Neural progenitor cell (in vitro differentiated cells): ENCODE measurements at regions not wholly inside any gene's neighbourhood (a gene's known extent, or its start where the extent isn't known, plus 50 kb on each side); places are given as distances from the start of the nearest gene placed in this dataset.

Experiments
- EZH2 ChIP-seq: fragments of 200-600 bp; sonication (generic); IDR thresholded peaks from 2 replicates; pipeline ENCODE4 v1.6.1; 2017; ENCODE audit warnings: antibody characterized with exemption, mild to moderate bottlenecking, moderate library complexity
- EZH2phosphoT487 ChIP-seq: fragments of 200-600 bp; sonication (generic); IDR thresholded peaks from 2 replicates; pipeline ENCODE4 v1.6.1; 2017; ENCODE audit warnings: antibody characterized with exemption
- TF ChIP-seq, protein P1 (sequence below): fragments of 200-600 bp; sonication (generic); IDR thresholded peaks from 2 replicates; pipeline ENCODE4 v1.5.1; 2017; ENCODE audit warnings: antibody characterized with exemption, mild to moderate bottlenecking

DNA sequence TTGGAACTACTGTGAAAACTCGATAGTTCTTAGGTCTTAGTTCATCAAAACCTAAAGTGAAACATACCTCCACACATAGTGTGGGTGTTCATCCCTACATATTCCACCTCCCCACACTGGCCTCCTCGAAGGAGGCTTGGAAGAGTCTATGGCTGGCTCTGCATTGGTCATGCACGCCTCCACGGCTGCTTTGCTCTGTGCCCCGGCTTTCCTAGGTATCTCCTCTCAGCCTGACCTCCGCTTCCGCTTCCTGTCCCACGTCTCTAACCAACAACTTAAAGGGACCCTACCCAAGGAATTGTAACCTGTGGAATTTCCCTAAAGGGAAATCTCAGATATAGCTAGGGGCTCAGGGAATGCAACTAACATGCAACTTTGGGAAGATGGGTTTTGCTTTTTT is 79.7 kb upstream of the MBNL2 start:
- TF ChIP-seq, protein P1, sequence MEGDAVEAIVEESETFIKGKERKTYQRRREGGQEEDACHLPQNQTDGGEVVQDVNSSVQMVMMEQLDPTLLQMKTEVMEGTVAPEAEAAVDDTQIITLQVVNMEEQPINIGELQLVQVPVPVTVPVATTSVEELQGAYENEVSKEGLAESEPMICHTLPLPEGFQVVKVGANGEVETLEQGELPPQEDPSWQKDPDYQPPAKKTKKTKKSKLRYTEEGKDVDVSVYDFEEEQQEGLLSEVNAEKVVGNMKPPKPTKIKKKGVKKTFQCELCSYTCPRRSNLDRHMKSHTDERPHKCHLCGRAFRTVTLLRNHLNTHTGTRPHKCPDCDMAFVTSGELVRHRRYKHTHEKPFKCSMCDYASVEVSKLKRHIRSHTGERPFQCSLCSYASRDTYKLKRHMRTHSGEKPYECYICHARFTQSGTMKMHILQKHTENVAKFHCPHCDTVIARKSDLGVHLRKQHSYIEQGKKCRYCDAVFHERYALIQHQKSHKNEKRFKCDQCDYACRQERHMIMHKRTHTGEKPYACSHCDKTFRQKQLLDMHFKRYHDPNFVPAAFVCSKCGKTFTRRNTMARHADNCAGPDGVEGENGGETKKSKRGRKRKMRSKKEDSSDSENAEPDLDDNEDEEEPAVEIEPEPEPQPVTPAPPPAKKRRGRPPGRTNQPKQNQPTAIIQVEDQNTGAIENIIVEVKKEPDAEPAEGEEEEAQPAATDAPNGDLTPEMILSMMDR = no peak
- TF ChIP-seq EZH2 (no peak), EZH2phosphoT487 (no peak)
